ENCODE measurements at regions not wholly inside any gene's neighbourhood (a gene's known extent, or its start where the extent isn't known, plus 50 kb on each side); places are given as distances from the start of the nearest gene placed in this dataset.

- ATAC-seq: no peak
- DNase-seq (ENCODE audit: low spot score): no peak
- intact Hi-C loops (cut with DNase I): no loop called here
Measured at GRCh38 chr20:6228302-6228843, 105.5 kb upstream of the FERMT1 start.

- no peak for DNase-seq (ENCODE audit: low spot score)
- intact Hi-C loops (cut with DNase I): no loop called here
- ATAC-seq: no peak
Measured at GRCh38 chr20:6213311-6213710, 90.5 kb upstream of the FERMT1 start.

DNA sequence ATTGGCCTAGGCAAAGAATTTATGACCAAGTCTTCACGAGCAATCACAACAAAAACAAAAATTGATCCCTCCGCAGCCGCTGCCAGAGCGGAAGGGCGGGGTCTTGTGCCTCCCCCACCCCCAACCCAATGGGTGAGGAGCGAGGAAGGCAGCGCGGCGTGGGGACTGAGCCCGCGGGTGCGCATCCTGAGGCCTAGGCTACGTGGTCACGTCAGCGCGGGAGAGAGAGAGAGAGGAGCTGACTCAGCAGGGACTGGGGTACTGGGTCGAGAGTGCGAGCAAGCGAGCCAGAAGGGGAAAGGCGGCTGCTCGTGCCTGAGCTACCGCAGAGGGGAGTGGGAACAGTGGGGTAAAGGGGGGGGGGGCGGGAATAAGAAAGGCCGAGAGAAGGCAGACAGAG is 90.1 kb upstream of the FERMT1 start:
- intact Hi-C loops (cut with DNase I): no loop called here
- ATAC-seq (no peak), DNase-seq (ENCODE audit: low spot score) (no peak)

- ATAC-seq (no peak), DNase-seq (ENCODE audit: low spot score) (no peak)
- intact Hi-C loops (cut with DNase I): no loop called here
Measured at GRCh38 chr20:6209093-6209492, 86.3 kb upstream of the FERMT1 start.

GRCh38 chr20:6200092-6200491 is 77.3 kb upstream of the FERMT1 start:
- ATAC-seq: no peak
- DNase-seq (ENCODE audit: low spot score): no peak
- intact Hi-C loops (cut with DNase I): no loop called here

GRCh38 chr20:6185268-6185667 is 62.4 kb upstream of the FERMT1 start:
- no peak for DNase-seq (ENCODE audit: low spot score)
- intact Hi-C loops (cut with DNase I): no loop called here
- ATAC-seq: no peak

GRCh38 chr20:6184086-6184485 is 61.3 kb upstream of the FERMT1 start:
- no peak for DNase-seq (ENCODE audit: low spot score)
- intact Hi-C loops (cut with DNase I): no loop called here
- no peak for ATAC-seq

DNA sequence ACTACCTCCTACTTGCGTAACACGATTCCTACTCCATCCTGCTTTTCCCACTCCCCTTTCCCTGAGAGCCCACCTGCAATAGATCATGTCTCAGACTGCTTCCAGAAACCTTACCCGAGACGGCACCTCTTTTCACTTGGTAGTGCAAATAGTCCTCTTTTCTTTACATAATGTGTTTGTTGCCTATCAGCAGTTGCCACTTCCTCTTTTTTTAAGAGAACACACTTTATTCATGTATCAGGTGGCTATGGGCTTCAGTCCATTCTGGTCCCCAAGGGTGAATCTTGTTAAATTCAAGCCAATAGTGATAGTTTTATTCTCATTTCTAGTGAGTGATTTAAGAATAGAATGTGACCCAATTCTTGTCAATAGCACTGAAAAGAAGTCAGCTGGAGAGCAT is 57.7 kb upstream of the FERMT1 start:
- DNase-seq (ENCODE audit: low spot score) (no peak), ATAC-seq (no peak)
- intact Hi-C loops (cut with DNase I): no loop called here

GRCh38 chr20:6178537-6178936 is 55.7 kb upstream of the FERMT1 start:
- DNase-seq (ENCODE audit: low spot score): no peak
- intact Hi-C loops (cut with DNase I): no loop called here
- ATAC-seq: no peak

DNA sequence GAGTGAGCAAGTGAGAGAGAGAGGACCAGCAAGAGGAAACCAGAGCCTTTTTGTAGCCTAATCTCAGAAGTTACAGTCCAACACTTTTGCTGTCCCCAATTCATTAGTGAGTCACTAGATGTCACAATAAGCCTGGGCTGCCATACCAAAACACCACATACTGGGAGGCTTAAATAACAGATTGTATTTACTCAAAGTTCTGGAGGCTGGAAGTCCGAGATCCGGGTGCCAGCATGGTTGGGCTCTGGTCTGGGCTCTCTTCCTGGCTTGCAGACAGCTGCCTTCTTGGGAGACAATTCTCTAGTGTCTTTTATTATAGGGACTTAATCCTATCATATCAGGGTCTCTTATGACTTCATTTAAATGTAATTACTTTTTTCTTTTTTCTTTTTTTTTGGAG is 50.7 kb upstream of the FERMT1 start:
- no peak for ATAC-seq
- intact Hi-C loops (cut with DNase I): no loop called here
- DNase-seq (ENCODE audit: low spot score): no peak
